Keratinocyte (primary cell): ENCODE measurements at regions not wholly inside any gene's neighbourhood (a gene's known extent, or its start where the extent isn't known, plus 50 kb on each side); places are given as distances from the start of the nearest gene placed in this dataset.

ENCODE experiments used
- CTCF ChIP-seq, 3 experiments: IDR thresholded peaks in 1 of 3; conservative IDR thresholded peaks in 1 of 3; optimal IDR thresholded peaks in 1 of 3; 2 replicates in 2 of 3; 3 replicates in 1 of 3; pipeline versions ENCODE3 to v1.5.1; 2011; ENCODE audit warnings: low read length in 3 of 3, mild to moderate bottlenecking in 3 of 3, moderate library complexity in 2 of 3, control low read depth in 1 of 3, inconsistent platforms in 1 of 3; ENCODE audit not compliant: insufficient read depth in 2 of 3; ENCODE audit errors: extremely low read depth in 1 of 3
- EZH2 ChIP-seq: IDR thresholded peaks from one replicate; pipeline ENCODE4 v1.6.1; 2012; ENCODE audit warnings: inconsistent platforms, mild to moderate bottlenecking, low read length, moderate library complexity

- TF ChIP-seq CTCF (optimal IDR thresholded peaks at IDR 0.05 in 1 of 3, IDR thresholded peaks at IDR 0.05 in 1 of 3, conservative IDR thresholded peaks at IDR 0.05 in 1 of 3; ENCODE audit: extremely low read depth in 1 of 3, insufficient read depth in 2 of 3, low read length in 3 of 3) (no peak), EZH2 (no peak)
Measured at GRCh38 chr4:64940698-64941097, 531.4 kb upstream of the TECRL start.
